Bronchial epithelial cell (primary cell): ENCODE measurements at regions not wholly inside any gene's neighbourhood (a gene's known extent, or its start where the extent isn't known, plus 50 kb on each side); places are given as distances from the start of the nearest gene placed in this dataset.

Source experiments
- DNase-seq: peaks from one replicate; pipeline ENCODE4 v3.0.0-alpha.2; 2010; ENCODE audit warnings: low read depth
- FAIRE-seq: peaks from 2 replicates; lab custom pipeline; 2011; peaks lifted over from hg19 to GRCh38; lab: Jason Lieb, UNC
- H3K27me3 ChIP-seq: 2 replicates; pipeline ENCODE4 v1.5.1; 2011; ENCODE audit warnings: low read length; ENCODE audit not compliant: control insufficient read depth, insufficient read depth
- H3K36me3 ChIP-seq: 2 replicates; pipeline ENCODE4 v1.5.1; 2011; ENCODE audit warnings: low read length; ENCODE audit not compliant: control insufficient read depth, insufficient read depth
- H3K4me3 ChIP-seq: 2 replicates; pipeline ENCODE4 v1.5.1; 2011; ENCODE audit warnings: mild to moderate bottlenecking, low read depth, low read length, control low read depth
- CTCF ChIP-seq: IDR thresholded peaks from 2 replicates; pipeline ENCODE4 v1.5.1; 2011; ENCODE audit warnings: mild to moderate bottlenecking, moderate library complexity, low read length, control low read depth, inconsistent platforms; ENCODE audit not compliant: insufficient read depth, severe bottlenecking

GRCh38 chr3:182382112-182382857, 411.0 kb upstream of the ATP11B start:
- no peaks in the 10 kb centered on the region for H3K27me3 ChIP-seq
- no peak for TF ChIP-seq CTCF
- no peak overlapping the region for H3K4me3 ChIP-seq
- FAIRE-seq, result no peak
- H3K36me3 ChIP-seq, result no peaks in the 10 kb centered on the region
- DNase-seq, result no peak

- Histone ChIP-seq H3K36me3 (no peaks in the 10 kb centered on the region), H3K27me3 (no peaks in the 10 kb centered on the region), H3K4me3 (no peak overlapping the region)
- TF ChIP-seq CTCF, result no peak
- FAIRE-seq, result no peak
- peak; percentile 77 for DNase-seq
These were observed 409.1 kb upstream of the ATP11B start for GRCh38 chr3:182384221-182384620.

DNA sequence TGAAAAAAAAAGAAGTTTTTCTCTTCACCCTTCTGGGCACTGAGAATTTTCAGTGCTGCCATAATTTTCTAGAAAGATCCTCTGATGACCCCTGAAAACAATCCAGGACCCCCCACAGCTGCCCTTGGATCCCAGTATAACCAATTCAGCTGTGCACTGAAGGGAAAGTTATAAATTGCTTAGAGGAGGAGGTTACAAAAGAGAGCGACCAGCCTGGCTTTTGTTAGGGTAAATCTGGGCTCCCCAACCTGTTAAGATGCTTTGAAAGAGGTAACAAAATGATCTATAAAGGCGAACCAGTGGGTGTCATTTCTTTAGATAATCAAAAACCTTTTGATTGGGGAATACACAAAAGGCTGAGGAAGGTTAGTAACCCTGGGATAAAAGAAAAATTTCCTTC, 407.9 kb upstream of the ATP11B start:
- H3K27me3 ChIP-seq, result no peaks in the 10 kb centered on the region
- H3K36me3 ChIP-seq, result no peaks in the 10 kb centered on the region
- DNase-seq (no peak), FAIRE-seq (no peak)
- no peak for TF ChIP-seq CTCF
- no peak overlapping the region for H3K4me3 ChIP-seq

- FAIRE-seq (no peak), DNase-seq (peak; percentile 53)
- Histone ChIP-seq H3K4me3 (no peak overlapping the region), H3K36me3 (no peaks in the 10 kb centered on the region), H3K27me3 (no peaks in the 10 kb centered on the region)
- TF ChIP-seq CTCF, result no peak
These were observed 404.8 kb upstream of the ATP11B start for GRCh38 chr3:182388506-182388905.

DNA sequence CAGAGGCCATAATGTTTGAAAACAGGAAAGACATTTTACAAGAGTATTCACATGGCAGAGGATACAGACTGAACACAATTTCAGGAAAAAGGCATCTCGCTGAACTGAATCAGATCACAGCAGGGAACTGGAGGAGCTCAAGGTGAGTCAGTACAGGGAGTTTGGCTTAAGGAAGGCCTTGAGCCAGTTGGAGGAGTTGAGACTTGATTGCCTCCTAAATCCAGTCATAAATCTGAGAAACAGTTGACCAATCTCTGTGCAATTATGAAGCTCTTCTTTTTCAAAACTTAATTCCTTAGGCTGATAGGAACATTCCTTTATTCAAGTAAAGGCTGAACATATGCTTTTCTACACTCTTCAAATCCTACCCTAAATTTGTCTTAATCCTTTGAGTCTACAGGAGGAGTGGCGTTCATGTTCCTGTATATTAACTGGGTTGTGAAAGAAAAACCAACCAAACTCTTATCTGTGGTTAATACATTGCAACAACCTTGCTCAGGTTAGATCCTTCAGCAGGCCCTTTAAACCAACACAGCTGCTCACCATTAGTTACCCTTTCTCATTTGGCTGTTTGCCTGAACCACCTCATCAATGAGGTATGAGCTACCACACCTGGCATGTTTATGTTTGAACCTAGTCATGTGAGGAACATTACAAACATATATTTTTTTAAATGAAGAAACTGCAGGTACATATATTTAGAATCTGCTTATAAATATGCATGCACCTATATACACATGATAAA, 404.1 kb upstream of the ATP11B start:
- peak; percentile 94 for FAIRE-seq

More for the DNA sequence above, 404.1 kb upstream of the ATP11B start:
- H3K4me3 ChIP-seq, result no peak overlapping the region
- no peaks in the 10 kb centered on the region for H3K27me3 ChIP-seq
- DNase-seq, result peak; percentile 99
- TF ChIP-seq CTCF, result no peak
- no peaks in the 10 kb centered on the region for H3K36me3 ChIP-seq
